ENCODE measurements at regions not wholly inside any gene's neighbourhood (a gene's known extent, or its start where the extent isn't known, plus 50 kb on each side); places are given as distances from the start of the nearest gene placed in this dataset.
"Not testable (repeated sequence)": the region's sequence is repeated elsewhere in the genome, so short reads cannot be mapped to it uniquely, and the experiment has no call there.

- intact Hi-C loops (cut with DNase I) = not testable (repeated sequence)
Measured at GRCh38 chr5:34096033-34096432, 53.0 kb upstream of the C1QTNF3 start.

GRCh38 chr5:34099891-34100290, 56.9 kb upstream of the C1QTNF3 start:
- not testable (repeated sequence) for H3K27ac ChIP-seq, ATAC-seq

More at GRCh38 chr5:34096033-34096432, 53.0 kb upstream of the C1QTNF3 start:
- H3K4me3 ChIP-seq, H3K9me3 ChIP-seq, H3K27me3 ChIP-seq, DNase-seq, H3K27ac ChIP-seq, H3K36me3 ChIP-seq, H3K4me1 ChIP-seq, ATAC-seq: not testable (repeated sequence)
- no CpG with 5 or more reads among the region's 2 CpGs for WGBS, 2 donors

GRCh38 chr5:34101567-34101966, 58.6 kb upstream of the C1QTNF3 start:
- ATAC-seq; H3K27ac ChIP-seq; H3K9me3 ChIP-seq; H3K4me1 ChIP-seq; H3K36me3 ChIP-seq; DNase-seq; intact Hi-C loops (cut with DNase I); H3K27me3 ChIP-seq; H3K4me3 ChIP-seq: not testable (repeated sequence)

More at GRCh38 chr5:34099891-34100290, 56.9 kb upstream of the C1QTNF3 start:
- H3K36me3 ChIP-seq; H3K4me3 ChIP-seq; H3K27me3 ChIP-seq; H3K9me3 ChIP-seq; intact Hi-C loops (cut with DNase I); H3K4me1 ChIP-seq; DNase-seq: not testable (repeated sequence)
- WGBS, 2 donors = 92 to 100% methylated on average over 1 to 3 of the region's 3 CpGs

GRCh38 chr5:34108897-34109296, 65.9 kb upstream of the C1QTNF3 start:
- H3K4me3 ChIP-seq; H3K36me3 ChIP-seq; H3K9me3 ChIP-seq; H3K27ac ChIP-seq; H3K4me1 ChIP-seq; ATAC-seq; H3K27me3 ChIP-seq; intact Hi-C loops (cut with DNase I); DNase-seq: not testable (repeated sequence)
- 83 to 100% methylated on average over 1 of the region's 2 CpGs for WGBS, 2 donors

GRCh38 chr5:34124280-34124679, 81.3 kb upstream of the C1QTNF3 start:
- 96% methylated on average over 3 of the region's 3 CpGs for WGBS, 2 donors
- H3K27me3 ChIP-seq; H3K36me3 ChIP-seq; DNase-seq; ATAC-seq; H3K4me1 ChIP-seq; H3K27ac ChIP-seq; intact Hi-C loops (cut with DNase I); H3K4me3 ChIP-seq; H3K9me3 ChIP-seq: not testable (repeated sequence)

GRCh38 chr5:34125354-34125753, 82.3 kb upstream of the C1QTNF3 start:
- H3K27me3 ChIP-seq; DNase-seq; H3K4me3 ChIP-seq; H3K36me3 ChIP-seq; H3K9me3 ChIP-seq; ATAC-seq; H3K4me1 ChIP-seq; intact Hi-C loops (cut with DNase I); H3K27ac ChIP-seq: not testable (repeated sequence)
- WGBS, 2 donors = 94% methylated on average over 3 of the region's 3 CpGs

GRCh38 chr5:34126741-34127140, 83.7 kb upstream of the C1QTNF3 start:
- H3K4me1 ChIP-seq; intact Hi-C loops (cut with DNase I); ATAC-seq; H3K27me3 ChIP-seq; H3K27ac ChIP-seq; H3K36me3 ChIP-seq; H3K4me3 ChIP-seq; DNase-seq; H3K9me3 ChIP-seq: not testable (repeated sequence)
- 96 to 98% methylated on average over 3 of the region's 3 CpGs for WGBS, 2 donors

- H3K4me1 ChIP-seq; H3K36me3 ChIP-seq; intact Hi-C loops (cut with DNase I); H3K27ac ChIP-seq; H3K4me3 ChIP-seq; DNase-seq; H3K9me3 ChIP-seq; ATAC-seq; H3K27me3 ChIP-seq: not testable (repeated sequence)
- 94 to 100% methylated on average over 3 of the region's 3 CpGs for WGBS, 2 donors
Measured at GRCh38 chr5:34127818-34128217, 84.8 kb upstream of the C1QTNF3 start.

GRCh38 chr5:34128890-34129289, 85.9 kb upstream of the C1QTNF3 start:
- H3K4me1 ChIP-seq; H3K36me3 ChIP-seq; H3K9me3 ChIP-seq; ATAC-seq; DNase-seq; intact Hi-C loops (cut with DNase I); H3K27me3 ChIP-seq; H3K4me3 ChIP-seq; H3K27ac ChIP-seq: not testable (repeated sequence)

GRCh38 chr5:34154988-34155387, 112.0 kb upstream of the C1QTNF3 start:
- H3K9me3 ChIP-seq; DNase-seq; H3K27ac ChIP-seq; ATAC-seq; H3K27me3 ChIP-seq; H3K4me3 ChIP-seq; intact Hi-C loops (cut with DNase I); H3K4me1 ChIP-seq; H3K36me3 ChIP-seq: not testable (repeated sequence)
- 64 to 70% methylated on average over 4 of the region's 4 CpGs for WGBS, 2 donors

- WGBS, 2 donors = 90 to 95% methylated on average over 4 of the region's 4 CpGs
- H3K36me3 ChIP-seq; H3K9me3 ChIP-seq; H3K27me3 ChIP-seq; DNase-seq; H3K4me1 ChIP-seq; H3K4me3 ChIP-seq; ATAC-seq; H3K27ac ChIP-seq; intact Hi-C loops (cut with DNase I): not testable (repeated sequence)
Measured at GRCh38 chr5:34156703-34157414, 113.8 kb upstream of the C1QTNF3 start.

- ATAC-seq; H3K27ac ChIP-seq; H3K4me1 ChIP-seq; H3K9me3 ChIP-seq; H3K27me3 ChIP-seq; intact Hi-C loops (cut with DNase I); H3K4me3 ChIP-seq; H3K36me3 ChIP-seq; DNase-seq: not testable (repeated sequence)
- 92 to 93% methylated on average over 4 of the region's 4 CpGs for WGBS, 2 donors
Measured at GRCh38 chr5:34160904-34161303, 117.9 kb upstream of the C1QTNF3 start.

Measured in heart right ventricle (tissue), 16 donors.